PFSK-1 (cell line): ENCODE measurements at regions not wholly inside any gene's neighbourhood (a gene's known extent, or its start where the extent isn't known, plus 50 kb on each side); places are given as distances from the start of the nearest gene placed in this dataset.

Experiments
- TAF1 ChIP-seq: IDR thresholded peaks from 2 replicates; pipeline ENCODE4 v1.6.1; 2012; ENCODE audit warnings: low read length, control low read depth, borderline replicate concordance; ENCODE audit not compliant: insufficient read depth
- TF ChIP-seq, protein P1 (sequence below), 2 experiments: IDR thresholded peaks; 2 replicates each; pipeline versions ENCODE4 v1.6.1 to v1.8.0; 2011 to 2012; ENCODE audit warnings: low read depth in 2 of 2, low read length in 2 of 2, control low read depth in 1 of 2, inconsistent platforms in 1 of 2, mild to moderate bottlenecking in 1 of 2, moderate library complexity in 1 of 2; ENCODE audit not compliant: insufficient read depth in 1 of 2

DNA sequence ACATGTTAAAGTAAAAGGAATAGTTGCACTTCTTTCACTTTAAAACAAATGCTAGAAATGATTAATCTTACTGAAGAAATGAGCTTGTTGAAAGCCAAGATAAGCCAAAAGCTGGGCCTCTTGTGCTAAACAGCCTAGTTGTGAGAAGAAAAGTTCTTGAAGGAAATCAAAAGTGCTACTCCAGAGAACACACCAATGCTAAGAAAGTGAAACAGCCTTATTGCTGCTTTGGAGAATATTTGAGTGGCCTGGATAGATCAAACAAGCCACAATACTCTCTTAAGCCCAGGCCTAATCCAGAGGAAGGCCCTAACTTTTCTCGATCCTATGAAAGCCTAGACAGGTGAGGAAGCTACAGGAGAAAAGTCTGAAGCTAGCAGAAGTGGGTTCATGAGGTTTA is 967.9 kb upstream of the INTU start:
- TF ChIP-seq TAF1, result no peak
- TF ChIP-seq, protein P1, sequence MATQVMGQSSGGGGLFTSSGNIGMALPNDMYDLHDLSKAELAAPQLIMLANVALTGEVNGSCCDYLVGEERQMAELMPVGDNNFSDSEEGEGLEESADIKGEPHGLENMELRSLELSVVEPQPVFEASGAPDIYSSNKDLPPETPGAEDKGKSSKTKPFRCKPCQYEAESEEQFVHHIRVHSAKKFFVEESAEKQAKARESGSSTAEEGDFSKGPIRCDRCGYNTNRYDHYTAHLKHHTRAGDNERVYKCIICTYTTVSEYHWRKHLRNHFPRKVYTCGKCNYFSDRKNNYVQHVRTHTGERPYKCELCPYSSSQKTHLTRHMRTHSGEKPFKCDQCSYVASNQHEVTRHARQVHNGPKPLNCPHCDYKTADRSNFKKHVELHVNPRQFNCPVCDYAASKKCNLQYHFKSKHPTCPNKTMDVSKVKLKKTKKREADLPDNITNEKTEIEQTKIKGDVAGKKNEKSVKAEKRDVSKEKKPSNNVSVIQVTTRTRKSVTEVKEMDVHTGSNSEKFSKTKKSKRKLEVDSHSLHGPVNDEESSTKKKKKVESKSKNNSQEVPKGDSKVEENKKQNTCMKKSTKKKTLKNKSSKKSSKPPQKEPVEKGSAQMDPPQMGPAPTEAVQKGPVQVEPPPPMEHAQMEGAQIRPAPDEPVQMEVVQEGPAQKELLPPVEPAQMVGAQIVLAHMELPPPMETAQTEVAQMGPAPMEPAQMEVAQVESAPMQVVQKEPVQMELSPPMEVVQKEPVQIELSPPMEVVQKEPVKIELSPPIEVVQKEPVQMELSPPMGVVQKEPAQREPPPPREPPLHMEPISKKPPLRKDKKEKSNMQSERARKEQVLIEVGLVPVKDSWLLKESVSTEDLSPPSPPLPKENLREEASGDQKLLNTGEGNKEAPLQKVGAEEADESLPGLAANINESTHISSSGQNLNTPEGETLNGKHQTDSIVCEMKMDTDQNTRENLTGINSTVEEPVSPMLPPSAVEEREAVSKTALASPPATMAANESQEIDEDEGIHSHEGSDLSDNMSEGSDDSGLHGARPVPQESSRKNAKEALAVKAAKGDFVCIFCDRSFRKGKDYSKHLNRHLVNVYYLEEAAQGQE (IDR thresholded peaks at IDR 0.05; ENCODE audit: insufficient read depth in 1 of 2, low read depth in 2 of 2, low read length in 2 of 2), result no peak
